ENCODE measurements at regions not wholly inside any gene's neighbourhood (a gene's known extent, or its start where the extent isn't known, plus 50 kb on each side); places are given as distances from the start of the nearest gene placed in this dataset.

DNA sequence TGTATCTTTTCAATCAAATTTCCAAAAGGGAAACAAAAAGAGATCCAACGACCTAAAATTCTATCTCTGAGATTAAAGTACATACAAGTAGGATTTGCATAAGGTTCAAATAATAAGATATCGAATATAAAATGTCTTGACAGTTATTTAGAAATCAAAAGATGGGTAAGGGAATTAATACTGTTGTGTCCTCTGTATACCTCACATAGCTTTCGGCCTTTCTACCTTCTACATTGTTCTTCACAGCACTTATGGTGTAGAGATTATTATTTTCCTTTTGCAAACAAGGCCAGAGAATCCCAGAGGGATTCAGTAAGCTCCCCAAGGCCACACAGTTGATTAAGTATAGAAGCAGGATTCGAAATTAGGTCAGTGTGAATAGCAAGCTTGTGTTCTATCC lies 403.6 kb downstream of the SPRY2 start:
- no CpG with 5 or more reads among the region's 4 CpGs for WGBS (ENCODE audit: extremely low coverage, insufficient read length, low lambda C conversion rate)

More for the DNA sequence above, 403.6 kb downstream of the SPRY2 start:
- Histone ChIP-seq H2BK120ac (ENCODE audit: low read depth, low read length, poor library complexity, severe bottlenecking) (no peak overlapping the region), H3K4me1 (ENCODE audit: insufficient read depth, low read length) (no peaks in the 10 kb centered on the region; the same call in 1 of the 2 replicates), H2BK20ac (ENCODE audit: low read depth, low read length, poor library complexity, severe bottlenecking) (no peak overlapping the region), H2AK5ac (ENCODE audit: insufficient read length, low read length) (no peak overlapping the region), H2AFZ (ENCODE audit: low read length) (no peak overlapping the region), H4K20me1 (ENCODE audit: control insufficient read depth, insufficient read depth, insufficient read length) (no peaks in the 10 kb centered on the region), H4K8ac (replicated peaks; ENCODE audit: insufficient read length, low read depth, low read length) (no peak overlapping the region), H3K27ac (ENCODE audit: insufficient read length, low read depth, low read length) (no peak overlapping the region), H4K91ac (ENCODE audit: insufficient read length, low read depth, low read length) (no peak overlapping the region), H3K27me3 (ENCODE audit: insufficient read depth, low read length) (no peaks in the 10 kb centered on the region), H3K18ac (ENCODE audit: insufficient read length, low read depth, low read length) (no peak overlapping the region), H3K14ac (ENCODE audit: insufficient read depth, low read length) (no peak overlapping the region), H3K4me2 (ENCODE audit: insufficient read depth, insufficient read length, low read length) (no peak overlapping the region), H3K23me2 (ENCODE audit: insufficient read length, low read depth, low read length, poor library complexity, severe bottlenecking) (no peaks in the 10 kb centered on the region), H3K4ac (ENCODE audit: low read depth, low read length) (no peak overlapping the region), H3K9ac (ENCODE audit: extremely low read depth, insufficient read length, low read length) (no peak overlapping the region), H3K79me1 (ENCODE audit: insufficient read depth, low read depth, low read length, poor library complexity, severe bottlenecking) (no peaks in the 10 kb centered on the region), H2BK12ac (ENCODE audit: insufficient read length, low read depth, low read length) (no peak overlapping the region), H3K56ac (ENCODE audit: insufficient read length, low read depth, low read length) (no peak overlapping the region), H2BK5ac (ENCODE audit: insufficient read length, low read length) (no peak overlapping the region), H3K9me3 (ENCODE audit: control insufficient read depth, low read depth, low read length) (no peaks in the 10 kb centered on the region), H3K23ac (ENCODE audit: insufficient read length, low read depth, low read length) (no peak overlapping the region), H2BK15ac (ENCODE audit: low read depth, low read length) (no peak overlapping the region), H3T11ph (ENCODE audit: low read length) (no peak overlapping the region), H3K79me2 (ENCODE audit: insufficient read depth, low read length) (no peaks in the 10 kb centered on the region), H4K5ac (ENCODE audit: insufficient read length, low read depth, low read length) (no peak overlapping the region)
- no peak overlapping the region for H3K4me3 Mint-ChIP-seq
- H3K27me3 Mint-ChIP-seq (ENCODE audit: low read depth), result no peaks in the 10 kb centered on the region
- H3K36me3 Mint-ChIP-seq (ENCODE audit: insufficient read depth in 1 of 3, low read depth in 3 of 3), result no peaks in the 10 kb centered on the region
- no peaks in the 10 kb centered on the region for H3K9me3 Mint-ChIP-seq
- H3K27ac Mint-ChIP-seq, result no peak overlapping the region
- peaks cover 7 to 10% of the 10 kb centered on the region in 2 experiments for H3K4me1 Mint-ChIP-seq
- TF ChIP-seq CTCF (conservative IDR thresholded peaks at IDR 0.05), result no peak
- DNase-seq, result no peak
